ENCODE measurements at regions not wholly inside any gene's neighbourhood (a gene's known extent, or its start where the extent isn't known, plus 50 kb on each side); places are given as distances from the start of the nearest gene placed in this dataset.
A peak's percentile ranks its signal among the peaks of the same experiment; 100 is the strongest.

DNA sequence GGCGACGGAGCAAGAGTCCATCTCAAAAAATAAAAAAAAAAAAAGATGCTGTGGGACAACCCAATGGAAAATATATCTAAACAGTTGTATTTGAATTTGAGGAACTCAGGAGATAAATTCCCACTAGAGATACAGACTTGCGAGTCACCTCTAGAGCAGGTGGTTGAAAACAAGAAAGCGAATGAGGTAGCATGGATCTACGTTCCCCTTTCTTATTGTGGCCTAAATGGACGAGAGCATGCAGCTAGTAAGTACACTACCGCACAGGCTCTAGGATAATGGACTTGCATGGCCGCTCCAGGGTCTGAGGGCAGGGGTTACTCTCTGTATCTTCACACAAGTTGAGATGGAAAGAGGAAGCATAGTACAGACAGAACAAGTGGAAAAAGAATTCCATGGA, 63.5 kb upstream of the TGFBR2 start:
- DNase-seq (ENCODE audit: low spot score), result no peak
- Mint-ChIP-seq H3K36me3 (ENCODE audit: low read depth) (no peaks in the 10 kb centered on the region), H3K27ac (ENCODE audit: unreplicated experiment) (no peak overlapping the region), H3K4me1 (ENCODE audit: low read depth) (peaks cover 24% of the 10 kb centered on the region), H3K27me3 (ENCODE audit: low read depth) (no peaks in the 10 kb centered on the region), H3K9me3 (ENCODE audit: low read depth) (peaks cover 2% of the 10 kb centered on the region), H3K4me3 (ENCODE audit: unreplicated experiment) (no peak overlapping the region)
- no peak for TF ChIP-seq CTCF (IDR thresholded peaks at IDR 0.05)

DNA sequence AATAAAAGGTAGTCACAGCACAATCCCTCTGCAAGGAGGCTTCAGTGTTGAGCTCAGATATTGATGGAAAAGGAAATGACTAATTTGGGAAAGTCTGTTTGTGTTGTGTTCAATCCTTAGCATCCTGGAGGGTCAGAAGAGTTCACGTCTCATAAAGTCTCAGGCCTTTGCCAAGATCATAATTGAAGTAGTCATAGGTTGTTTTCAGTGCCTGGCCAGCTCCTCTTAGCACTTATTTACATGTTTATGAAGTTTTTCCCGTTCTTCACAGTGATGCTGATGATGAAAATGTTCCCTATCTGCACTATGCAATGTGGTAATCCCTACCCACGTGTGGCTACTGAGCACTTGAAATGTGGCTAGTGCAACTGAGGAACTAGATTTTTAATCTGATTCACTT, 61.6 kb upstream of the TGFBR2 start:
- no peak overlapping the region for H3K4me3 Mint-ChIP-seq (ENCODE audit: unreplicated experiment)
- H3K27me3 Mint-ChIP-seq (ENCODE audit: low read depth), result no peaks in the 10 kb centered on the region
- peaks cover 8% of the 10 kb centered on the region for H3K4me1 Mint-ChIP-seq (ENCODE audit: low read depth)
- no peak for DNase-seq (ENCODE audit: low spot score)
- H3K9me3 Mint-ChIP-seq (ENCODE audit: low read depth), result peaks cover under 1% of the 10 kb centered on the region
- no peaks in the 10 kb centered on the region for H3K36me3 Mint-ChIP-seq (ENCODE audit: low read depth)
- no peak overlapping the region for H3K27ac Mint-ChIP-seq (ENCODE audit: unreplicated experiment)
- TF ChIP-seq CTCF (IDR thresholded peaks at IDR 0.05), result no peak

DNA sequence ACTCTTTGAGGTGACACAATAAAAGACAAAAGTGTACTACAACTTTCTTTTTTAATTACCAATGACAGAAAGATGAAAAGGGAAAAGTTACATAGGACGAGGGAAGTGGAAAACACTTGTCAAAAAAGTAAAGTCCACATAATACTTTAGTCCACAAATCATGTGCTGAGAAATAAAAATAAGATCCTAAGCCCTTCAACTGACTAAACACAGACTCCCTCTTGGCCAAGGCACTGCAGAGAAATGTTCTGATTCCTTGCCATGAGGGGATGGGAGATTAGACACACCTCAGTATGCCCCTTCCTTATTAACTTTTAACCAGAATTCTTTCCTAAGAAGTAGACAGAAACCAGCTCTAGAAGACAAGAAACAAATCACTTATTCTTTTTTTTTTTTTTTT, 59.5 kb upstream of the TGFBR2 start:
- no peak for TF ChIP-seq CTCF (IDR thresholded peaks at IDR 0.05)
- Mint-ChIP-seq H3K4me1 (ENCODE audit: low read depth) (peaks cover 6% of the 10 kb centered on the region), H3K4me3 (ENCODE audit: unreplicated experiment) (no peak overlapping the region), H3K27me3 (ENCODE audit: low read depth) (no peaks in the 10 kb centered on the region), H3K27ac (ENCODE audit: unreplicated experiment) (no peak overlapping the region), H3K36me3 (ENCODE audit: low read depth) (no peaks in the 10 kb centered on the region), H3K9me3 (ENCODE audit: low read depth) (no peaks in the 10 kb centered on the region)
- DNase-seq (ENCODE audit: low spot score), result no peak

GRCh38 chr3:30547716-30548115, 58.7 kb upstream of the TGFBR2 start:
- TF ChIP-seq CTCF (IDR thresholded peaks at IDR 0.05), result no peak

DNA sequence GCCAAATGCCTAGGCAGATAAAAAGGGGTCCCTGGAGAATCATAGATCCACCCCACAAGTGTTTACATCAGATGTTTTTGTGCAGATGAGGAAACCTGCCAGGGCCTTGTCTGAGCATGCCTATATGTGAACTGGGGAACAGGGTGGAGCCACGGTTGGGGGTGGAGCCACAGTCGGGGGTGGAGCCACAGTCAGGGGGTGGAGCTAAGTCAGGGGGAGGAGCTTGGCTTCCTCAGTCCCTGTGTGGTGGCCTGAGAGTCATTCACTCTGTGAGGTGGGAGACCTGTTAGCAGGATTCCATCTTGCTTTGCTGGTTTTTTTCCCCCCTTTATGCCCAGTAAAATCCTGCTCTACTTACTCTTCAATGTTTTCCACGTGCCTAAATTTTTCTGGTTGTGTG, 57.8 kb upstream of the TGFBR2 start:
- no peak for TF ChIP-seq CTCF (IDR thresholded peaks at IDR 0.05)
- Mint-ChIP-seq H3K36me3 (ENCODE audit: low read depth) (no peaks in the 10 kb centered on the region), H3K27ac (ENCODE audit: unreplicated experiment) (no peak overlapping the region), H3K4me1 (ENCODE audit: low read depth) (peaks cover 6% of the 10 kb centered on the region), H3K9me3 (ENCODE audit: low read depth) (no peaks in the 10 kb centered on the region), H3K27me3 (ENCODE audit: low read depth) (no peaks in the 10 kb centered on the region), H3K4me3 (ENCODE audit: unreplicated experiment) (no peak overlapping the region)
- DNase-seq (ENCODE audit: low spot score), result peak; percentile 46

More at GRCh38 chr3:30547716-30548115, 58.7 kb upstream of the TGFBR2 start:
- DNase-seq (ENCODE audit: low spot score), result no peak
- Mint-ChIP-seq H3K36me3 (ENCODE audit: low read depth) (no peaks in the 10 kb centered on the region), H3K27ac (ENCODE audit: unreplicated experiment) (no peak overlapping the region), H3K4me3 (ENCODE audit: unreplicated experiment) (no peak overlapping the region), H3K4me1 (ENCODE audit: low read depth) (peaks cover 6% of the 10 kb centered on the region), H3K9me3 (ENCODE audit: low read depth) (no peaks in the 10 kb centered on the region), H3K27me3 (ENCODE audit: low read depth) (no peaks in the 10 kb centered on the region)
